ENCODE measurements at regions not wholly inside any gene's neighbourhood (a gene's known extent, or its start where the extent isn't known, plus 50 kb on each side); places are given as distances from the start of the nearest gene placed in this dataset.
"Not testable (repeated sequence)": the region's sequence is repeated elsewhere in the genome, so short reads cannot be mapped to it uniquely, and the experiment has no call there.

- not testable (repeated sequence) for H3K9me3 ChIP-seq (ENCODE audit: control insufficient read depth, insufficient read depth, low read depth, low read length)
These were observed 705.8 kb downstream of the DTWD2 start for GRCh38 chr5:118282480-118283038.

GRCh38 chr5:118279540-118280294, 708.6 kb downstream of the DTWD2 start:
- Histone ChIP-seq H3K4me3 (ENCODE audit: low read depth, low read length) (no peak overlapping the region), H3K4me1 (ENCODE audit: control insufficient read depth, insufficient read depth, low read length) (no peaks in the 10 kb centered on the region), H3K36me3 (ENCODE audit: control insufficient read depth, insufficient read depth, low read length) (no peaks in the 10 kb centered on the region), H3K27ac (ENCODE audit: low read depth, low read length) (no peak overlapping the region), H3K27me3 (ENCODE audit: control insufficient read depth, insufficient read depth, low read length) (no peaks in the 10 kb centered on the region), H3K9me3 (ENCODE audit: control insufficient read depth, insufficient read depth, low read depth, low read length) (peaks cover 5% of the 10 kb centered on the region), H3K9ac (ENCODE audit: low read length) (no peak overlapping the region)

More at GRCh38 chr5:118282480-118283038, 705.8 kb downstream of the DTWD2 start:
- not testable (repeated sequence) for H3K27me3 ChIP-seq (ENCODE audit: control insufficient read depth, insufficient read depth, low read length); H3K27ac ChIP-seq (ENCODE audit: low read depth, low read length); H3K9ac ChIP-seq (ENCODE audit: low read length); H3K4me1 ChIP-seq (ENCODE audit: control insufficient read depth, insufficient read depth, low read length); H3K36me3 ChIP-seq (ENCODE audit: control insufficient read depth, insufficient read depth, low read length); H3K4me3 ChIP-seq (ENCODE audit: low read depth, low read length)

- no peak overlapping the region for H3K4me3 ChIP-seq (ENCODE audit: low read depth, low read length)
- H3K27ac ChIP-seq (ENCODE audit: low read depth, low read length), result no peak overlapping the region
- no peaks in the 10 kb centered on the region for H3K36me3 ChIP-seq (ENCODE audit: control insufficient read depth, insufficient read depth, low read length)
- H3K9ac ChIP-seq (ENCODE audit: low read length), result no peak overlapping the region
- H3K4me1 ChIP-seq (ENCODE audit: control insufficient read depth, insufficient read depth, low read length), result no peaks in the 10 kb centered on the region
- no peaks in the 10 kb centered on the region for H3K9me3 ChIP-seq (ENCODE audit: control insufficient read depth, insufficient read depth, low read depth, low read length)
- no peaks in the 10 kb centered on the region for H3K27me3 ChIP-seq (ENCODE audit: control insufficient read depth, insufficient read depth, low read length)
These were observed 717.8 kb downstream of the DTWD2 start for GRCh38 chr5:118270526-118270925.

GRCh38 chr5:118258223-118258622, 730.1 kb downstream of the DTWD2 start:
- H3K9me3 ChIP-seq (ENCODE audit: control insufficient read depth, insufficient read depth, low read depth, low read length), result no peaks in the 10 kb centered on the region
- H3K27me3 ChIP-seq (ENCODE audit: control insufficient read depth, insufficient read depth, low read length), result no peaks in the 10 kb centered on the region
- H3K36me3 ChIP-seq (ENCODE audit: control insufficient read depth, insufficient read depth, low read length), result no peaks in the 10 kb centered on the region
- H3K4me1 ChIP-seq (ENCODE audit: control insufficient read depth, insufficient read depth, low read length), result no peaks in the 10 kb centered on the region
- no peak overlapping the region for H3K27ac ChIP-seq (ENCODE audit: low read depth, low read length)
- H3K4me3 ChIP-seq (ENCODE audit: low read depth, low read length), result no peak overlapping the region
- no peak overlapping the region for H3K9ac ChIP-seq (ENCODE audit: low read length)

GRCh38 chr5:118257066-118257465, 731.3 kb downstream of the DTWD2 start:
- no peak overlapping the region for H3K4me3 ChIP-seq (ENCODE audit: low read depth, low read length)
- no peak overlapping the region for H3K9ac ChIP-seq (ENCODE audit: low read length)
- 0 out of 2 replicates have a peak, but pooled peaks cover under 1% of the 10 kb centered on the region for H3K9me3 ChIP-seq (ENCODE audit: control insufficient read depth, insufficient read depth, low read depth, low read length)
- no peak overlapping the region for H3K27ac ChIP-seq (ENCODE audit: low read depth, low read length)
- H3K4me1 ChIP-seq (ENCODE audit: control insufficient read depth, insufficient read depth, low read length), result no peaks in the 10 kb centered on the region
- H3K27me3 ChIP-seq (ENCODE audit: control insufficient read depth, insufficient read depth, low read length), result no peaks in the 10 kb centered on the region
- H3K36me3 ChIP-seq (ENCODE audit: control insufficient read depth, insufficient read depth, low read length), result no peaks in the 10 kb centered on the region

GRCh38 chr5:118253225-118254061, 734.9 kb downstream of the DTWD2 start:
- Histone ChIP-seq H3K9me3 (ENCODE audit: control insufficient read depth, insufficient read depth, low read depth, low read length) (peaks cover 10% of the 10 kb centered on the region; the same call in 1 of the 2 replicates), H3K27me3 (ENCODE audit: control insufficient read depth, insufficient read depth, low read length) (no peaks in the 10 kb centered on the region), H3K27ac (ENCODE audit: low read depth, low read length) (no peak overlapping the region), H3K9ac (ENCODE audit: low read length) (no peak overlapping the region), H3K4me3 (ENCODE audit: low read depth, low read length) (no peak overlapping the region), H3K36me3 (ENCODE audit: control insufficient read depth, insufficient read depth, low read length) (no peaks in the 10 kb centered on the region), H3K4me1 (ENCODE audit: control insufficient read depth, insufficient read depth, low read length) (no peaks in the 10 kb centered on the region)

- no peak overlapping the region for H3K27ac ChIP-seq (ENCODE audit: low read depth, low read length)
- H3K4me1 ChIP-seq (ENCODE audit: control insufficient read depth, insufficient read depth, low read length), result no peaks in the 10 kb centered on the region
- no peak overlapping the region for H3K4me3 ChIP-seq (ENCODE audit: low read depth, low read length)
- H3K9me3 ChIP-seq (ENCODE audit: control insufficient read depth, insufficient read depth, low read depth, low read length), result peaks cover 10% of the 10 kb centered on the region; the same call in 1 of the 2 replicates
- no peak overlapping the region for H3K9ac ChIP-seq (ENCODE audit: low read length)
- no peaks in the 10 kb centered on the region for H3K27me3 ChIP-seq (ENCODE audit: control insufficient read depth, insufficient read depth, low read length)
- no peaks in the 10 kb centered on the region for H3K36me3 ChIP-seq (ENCODE audit: control insufficient read depth, insufficient read depth, low read length)
These were observed 739.0 kb downstream of the DTWD2 start for GRCh38 chr5:118249386-118249785.

- no peaks in the 10 kb centered on the region for H3K36me3 ChIP-seq (ENCODE audit: control insufficient read depth, insufficient read depth, low read length)
- H3K9ac ChIP-seq (ENCODE audit: low read length), result no peak overlapping the region
- no peaks in the 10 kb centered on the region for H3K27me3 ChIP-seq (ENCODE audit: control insufficient read depth, insufficient read depth, low read length)
- H3K27ac ChIP-seq (ENCODE audit: low read depth, low read length), result no peak overlapping the region
- H3K4me1 ChIP-seq (ENCODE audit: control insufficient read depth, insufficient read depth, low read length), result no peaks in the 10 kb centered on the region
- H3K4me3 ChIP-seq (ENCODE audit: low read depth, low read length), result no peak overlapping the region
- peaks cover 10% of the 10 kb centered on the region; the same call in 1 of the 2 replicates for H3K9me3 ChIP-seq (ENCODE audit: control insufficient read depth, insufficient read depth, low read depth, low read length)
These were observed 740.9 kb downstream of the DTWD2 start for GRCh38 chr5:118247458-118247857.

GRCh38 chr5:118243613-118244012, 744.7 kb downstream of the DTWD2 start:
- H3K9me3 ChIP-seq (ENCODE audit: control insufficient read depth, insufficient read depth, low read depth, low read length), result no peaks in the 10 kb centered on the region
- no peaks in the 10 kb centered on the region for H3K4me1 ChIP-seq (ENCODE audit: control insufficient read depth, insufficient read depth, low read length)
- no peak overlapping the region for H3K4me3 ChIP-seq (ENCODE audit: low read depth, low read length)
- H3K36me3 ChIP-seq (ENCODE audit: control insufficient read depth, insufficient read depth, low read length), result no peaks in the 10 kb centered on the region
- no peak overlapping the region for H3K27ac ChIP-seq (ENCODE audit: low read depth, low read length)
- no peaks in the 10 kb centered on the region for H3K27me3 ChIP-seq (ENCODE audit: control insufficient read depth, insufficient read depth, low read length)
- no peak overlapping the region for H3K9ac ChIP-seq (ENCODE audit: low read length)

- H3K27me3 ChIP-seq (ENCODE audit: control insufficient read depth, insufficient read depth, low read length), result no peaks in the 10 kb centered on the region
These were observed 745.3 kb downstream of the DTWD2 start for GRCh38 chr5:118243068-118243467.

More at GRCh38 chr5:118243068-118243467, 745.3 kb downstream of the DTWD2 start:
- Histone ChIP-seq H3K27ac (ENCODE audit: low read depth, low read length) (no peak overlapping the region), H3K36me3 (ENCODE audit: control insufficient read depth, insufficient read depth, low read length) (no peaks in the 10 kb centered on the region), H3K4me3 (ENCODE audit: low read depth, low read length) (no peak overlapping the region), H3K4me1 (ENCODE audit: control insufficient read depth, insufficient read depth, low read length) (no peaks in the 10 kb centered on the region), H3K9ac (ENCODE audit: low read length) (no peak overlapping the region), H3K9me3 (ENCODE audit: control insufficient read depth, insufficient read depth, low read depth, low read length) (no peaks in the 10 kb centered on the region)
